Lower leg skin (tissue), 3 donors: ENCODE measurements at regions not wholly inside any gene's neighbourhood (a gene's known extent, or its start where the extent isn't known, plus 50 kb on each side); places are given as distances from the start of the nearest gene placed in this dataset.

Experiments
- POLR2A ChIP-seq, 2 donors: fragments of 450-650 bp; IDR thresholded peaks; one replicate each; pipeline ENCODE4 v1.6.1; 2016 to 2017; ENCODE audit warnings: antibody characterized with exemption in 2 of 2, mild to moderate bottlenecking in 1 of 2, moderate library complexity in 1 of 2
- TF ChIP-seq, protein P1 (sequence below), 3 donors: fragments of 450-650 bp; IDR thresholded peaks; one replicate each; pipeline ENCODE4 v1.5.1; 2016; ENCODE audit warnings: antibody characterized with exemption in 3 of 3, mild to moderate bottlenecking in 3 of 3, moderate library complexity in 2 of 3

DNA sequence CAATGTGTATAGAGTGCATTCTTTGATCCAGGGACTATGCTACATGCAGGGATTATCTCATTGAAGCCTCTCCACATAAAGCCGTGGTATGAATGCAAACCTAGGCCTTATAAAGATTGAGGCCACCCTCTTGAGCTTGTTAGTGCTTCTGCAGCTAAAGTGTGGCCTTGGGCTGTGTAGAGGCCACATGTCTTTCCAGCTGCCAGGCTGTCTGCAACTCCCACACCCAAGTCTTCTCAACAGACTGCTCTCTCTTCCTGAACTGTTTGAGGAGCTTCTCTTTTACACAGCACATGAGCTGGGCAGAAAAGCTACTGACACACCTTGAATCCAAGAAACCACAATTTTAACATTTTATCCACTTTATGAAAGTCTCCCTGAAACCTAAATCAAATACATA, 119.2 kb upstream of the MEX3C start:
- TF ChIP-seq, protein P1, sequence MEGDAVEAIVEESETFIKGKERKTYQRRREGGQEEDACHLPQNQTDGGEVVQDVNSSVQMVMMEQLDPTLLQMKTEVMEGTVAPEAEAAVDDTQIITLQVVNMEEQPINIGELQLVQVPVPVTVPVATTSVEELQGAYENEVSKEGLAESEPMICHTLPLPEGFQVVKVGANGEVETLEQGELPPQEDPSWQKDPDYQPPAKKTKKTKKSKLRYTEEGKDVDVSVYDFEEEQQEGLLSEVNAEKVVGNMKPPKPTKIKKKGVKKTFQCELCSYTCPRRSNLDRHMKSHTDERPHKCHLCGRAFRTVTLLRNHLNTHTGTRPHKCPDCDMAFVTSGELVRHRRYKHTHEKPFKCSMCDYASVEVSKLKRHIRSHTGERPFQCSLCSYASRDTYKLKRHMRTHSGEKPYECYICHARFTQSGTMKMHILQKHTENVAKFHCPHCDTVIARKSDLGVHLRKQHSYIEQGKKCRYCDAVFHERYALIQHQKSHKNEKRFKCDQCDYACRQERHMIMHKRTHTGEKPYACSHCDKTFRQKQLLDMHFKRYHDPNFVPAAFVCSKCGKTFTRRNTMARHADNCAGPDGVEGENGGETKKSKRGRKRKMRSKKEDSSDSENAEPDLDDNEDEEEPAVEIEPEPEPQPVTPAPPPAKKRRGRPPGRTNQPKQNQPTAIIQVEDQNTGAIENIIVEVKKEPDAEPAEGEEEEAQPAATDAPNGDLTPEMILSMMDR (IDR thresholded peaks at IDR 0.05) = no peak
- TF ChIP-seq POLR2A (IDR thresholded peaks at IDR 0.05) = no peak
